Right lobe of liver (tissue), 6 donors: ENCODE measurements at regions not wholly inside any gene's neighbourhood (a gene's known extent, or its start where the extent isn't known, plus 50 kb on each side); places are given as distances from the start of the nearest gene placed in this dataset.

Source experiments
- ATAC-seq, 4 donors: fragments of 200-7000 bp; cut with Tn5 transposase; one replicate each; pipeline ENCODE4 v1.9.1; 2020; ENCODE audit warnings: mild to moderate bottlenecking in 4 of 4, moderate library complexity in 4 of 4
- DNase-seq, 3 donors: peaks; one replicate each; pipeline ENCODE4 v3.0.0-alpha.2; 2020
- H3K27ac ChIP-seq, 3 donors: fragments of 200-600 bp; one replicate each; pipeline ENCODE4 v1.8.0; 2022
- H3K27me3 ChIP-seq, 2 donors: fragments of 200-600 bp; one replicate each; pipeline ENCODE4 v1.8.0; 2022
- H3K36me3 ChIP-seq, 4 donors: fragments of 200-600 bp; sonication (generic) in 1 of 4; one replicate each; pipeline versions ENCODE4 v1.5.1 to v1.8.0; 2017 to 2022; ENCODE audit warnings: control low read depth in 1 of 4
- H3K4me1 ChIP-seq, 4 donors: fragments of 200-600 bp; sonication (generic) in 1 of 4; one replicate each; pipeline versions ENCODE4 v1.5.1 to v1.8.0; 2017 to 2022; ENCODE audit warnings: control low read depth in 1 of 4
- H3K4me3 ChIP-seq, 3 donors: fragments of 200-600 bp; one replicate each; pipeline ENCODE4 v1.8.0; 2022
- H3K9me3 ChIP-seq, 4 donors: fragments of 200-600 bp; sonication (generic) in 1 of 4; one replicate each; pipeline versions ENCODE4 v1.5.1 to v1.8.0; 2017 to 2022; ENCODE audit warnings: control low read depth in 1 of 4
- POLR2A ChIP-seq: fragments of 450-650 bp; IDR thresholded peaks from one replicate; pipeline ENCODE4 v1.6.1; 2017; ENCODE audit warnings: antibody characterized with exemption, mild to moderate bottlenecking
- WGBS: methylation state at CpG from one replicate; pipeline ENCODE4 v1.1.6; 2018; ENCODE audit warnings: low coverage, low lambda C conversion rate; ENCODE audit not compliant: insufficient coverage; ENCODE audit errors: missing lambda C conversion rate; 5-methylcytosine and 5-hydroxymethylcytosine counted together
- intact Hi-C, 2 donors: fragments of 100-400 bp; cut with DNase I; formaldehyde crosslinking; loops; one replicate each; pipeline versions ENCODE4 v1.11.2 to v1.14.1; 2022
- TF ChIP-seq, protein P1 (sequence below), 4 donors: fragments of 200-600 bp in 3 of 4; fragments of 450-650 bp in 1 of 4; IDR thresholded peaks; one replicate each; pipeline versions ENCODE4 v1.5.1 to v1.8.0; 2016 to 2022; ENCODE audit warnings: antibody characterized with exemption in 4 of 4, mild to moderate bottlenecking in 2 of 4
- donor health status: DM: no; HTN: yes; CAD: no.
- donor health status: DM: no; HTN: no; CAD: no.
- donor health status: DM: no; HTN: no; CAD: no.
- donor health status: DM: no; HTN: yes; CAD: no.
- donor health status: DM: no; HTN: yes; CAD: no.

DNA sequence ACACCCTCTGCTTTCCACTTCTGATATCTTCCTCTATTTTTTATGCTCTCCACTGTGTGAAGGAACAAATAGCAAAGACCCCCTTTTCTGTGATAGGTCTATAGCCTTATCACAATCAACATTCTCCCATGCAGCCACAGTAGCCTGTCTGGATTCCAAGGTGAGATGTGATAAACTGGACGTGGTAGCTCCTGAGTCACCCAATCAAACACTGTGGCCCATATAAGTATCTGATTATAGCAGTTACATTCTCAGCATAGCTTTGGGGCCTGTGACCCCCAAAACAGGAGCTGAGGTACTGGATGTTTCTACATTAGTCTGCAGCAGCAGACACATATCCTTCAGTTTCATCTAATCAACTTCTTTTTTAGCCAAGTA is 172.7 kb upstream of the IGFBP7 start:
- no peak for ATAC-seq
- 60% methylated on average over 1 of the region's 1 CpG for WGBS
- H3K4me3 ChIP-seq, result no peak overlapping the region
- H3K36me3 ChIP-seq, result no peaks in the 10 kb centered on the region
- H3K4me1 ChIP-seq, result no peaks in the 10 kb centered on the region
- no peaks in the 10 kb centered on the region for H3K27me3 ChIP-seq
- H3K9me3 ChIP-seq, result no peaks in the 10 kb centered on the region
- intact Hi-C loops, result no loop called here
- no peak for DNase-seq
- TF ChIP-seq POLR2A, result no peak
- TF ChIP-seq, protein P1, sequence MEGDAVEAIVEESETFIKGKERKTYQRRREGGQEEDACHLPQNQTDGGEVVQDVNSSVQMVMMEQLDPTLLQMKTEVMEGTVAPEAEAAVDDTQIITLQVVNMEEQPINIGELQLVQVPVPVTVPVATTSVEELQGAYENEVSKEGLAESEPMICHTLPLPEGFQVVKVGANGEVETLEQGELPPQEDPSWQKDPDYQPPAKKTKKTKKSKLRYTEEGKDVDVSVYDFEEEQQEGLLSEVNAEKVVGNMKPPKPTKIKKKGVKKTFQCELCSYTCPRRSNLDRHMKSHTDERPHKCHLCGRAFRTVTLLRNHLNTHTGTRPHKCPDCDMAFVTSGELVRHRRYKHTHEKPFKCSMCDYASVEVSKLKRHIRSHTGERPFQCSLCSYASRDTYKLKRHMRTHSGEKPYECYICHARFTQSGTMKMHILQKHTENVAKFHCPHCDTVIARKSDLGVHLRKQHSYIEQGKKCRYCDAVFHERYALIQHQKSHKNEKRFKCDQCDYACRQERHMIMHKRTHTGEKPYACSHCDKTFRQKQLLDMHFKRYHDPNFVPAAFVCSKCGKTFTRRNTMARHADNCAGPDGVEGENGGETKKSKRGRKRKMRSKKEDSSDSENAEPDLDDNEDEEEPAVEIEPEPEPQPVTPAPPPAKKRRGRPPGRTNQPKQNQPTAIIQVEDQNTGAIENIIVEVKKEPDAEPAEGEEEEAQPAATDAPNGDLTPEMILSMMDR (IDR thresholded peaks at IDR 0.05), result no peak
- no peak overlapping the region for H3K27ac ChIP-seq

DNA sequence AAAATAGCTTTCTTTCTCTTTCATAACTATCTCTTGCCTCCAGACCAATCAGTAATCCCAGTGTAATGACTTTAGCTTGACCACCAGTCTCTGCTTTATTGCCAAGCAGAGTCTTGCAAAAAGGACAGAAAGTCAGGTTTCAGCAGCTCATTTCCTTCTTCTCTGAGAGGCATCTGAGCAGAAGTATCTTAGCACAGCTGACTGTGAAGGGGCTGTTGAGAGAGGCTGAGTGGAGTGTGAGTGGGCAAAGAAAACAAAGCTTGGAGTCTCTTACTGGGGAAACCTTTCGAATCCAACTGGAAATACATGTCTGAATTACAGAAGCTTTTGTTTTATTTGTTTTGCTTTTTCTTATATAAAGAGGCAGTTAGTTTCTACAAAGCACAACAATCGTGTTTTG is 170.3 kb upstream of the IGFBP7 start:
- Histone ChIP-seq H3K27me3 (no peaks in the 10 kb centered on the region), H3K27ac (no peak overlapping the region), H3K36me3 (no peaks in the 10 kb centered on the region), H3K4me3 (no peak overlapping the region), H3K4me1 (no peaks in the 10 kb centered on the region), H3K9me3 (no peaks in the 10 kb centered on the region)
- 45% methylated on average over 2 of the region's 2 CpGs for WGBS
- DNase-seq (no peak), ATAC-seq (no peak)
- TF ChIP-seq, protein P1 (IDR thresholded peaks at IDR 0.05), result no peak
- no peak for TF ChIP-seq POLR2A
- intact Hi-C loops, result no loop called here

- intact Hi-C loops, result no loop called here
- no peak for TF ChIP-seq POLR2A
- TF ChIP-seq, protein P1 (IDR thresholded peaks at IDR 0.05), result no peak
- no peak overlapping the region for H3K4me3 ChIP-seq
- ATAC-seq (no peak), DNase-seq (no peak)
- H3K4me1 ChIP-seq, result no peaks in the 10 kb centered on the region
- no peaks in the 10 kb centered on the region for H3K36me3 ChIP-seq
- no peak overlapping the region for H3K27ac ChIP-seq
- 40% methylated on average over 6 of the region's 6 CpGs for WGBS
- no peaks in the 10 kb centered on the region for H3K27me3 ChIP-seq
- H3K9me3 ChIP-seq, result no peaks in the 10 kb centered on the region
Measured at GRCh38 chr4:57278780-57279179, 168.6 kb upstream of the IGFBP7 start.

DNA sequence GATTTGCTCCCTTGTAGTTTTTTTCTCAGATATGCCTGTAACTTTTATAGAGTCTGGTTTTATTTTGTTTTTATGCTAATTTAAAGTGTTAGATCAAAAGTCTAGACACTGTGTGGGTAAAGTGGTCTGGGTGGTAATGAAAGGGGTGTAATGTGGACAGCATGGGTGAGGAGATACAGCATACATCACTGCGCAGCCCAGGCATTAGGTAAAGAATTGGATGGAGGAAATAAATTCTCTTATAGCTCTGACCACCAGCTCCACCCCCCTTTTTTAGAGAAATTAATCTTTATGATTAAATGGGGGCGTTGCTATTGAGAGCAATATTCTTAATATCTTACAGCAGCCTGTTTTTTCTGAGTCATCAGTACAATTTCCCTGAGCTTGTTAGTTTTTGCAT is 163.9 kb upstream of the IGFBP7 start:
- H3K27ac ChIP-seq, result no peak overlapping the region
- no peaks in the 10 kb centered on the region for H3K4me1 ChIP-seq
- WGBS, result 22% methylated on average over 2 of the region's 2 CpGs
- no peaks in the 10 kb centered on the region for H3K9me3 ChIP-seq
- H3K36me3 ChIP-seq, result no peaks in the 10 kb centered on the region
- ATAC-seq (no peak), DNase-seq (no peak)
- no peak overlapping the region for H3K4me3 ChIP-seq
- TF ChIP-seq POLR2A, result no peak
- TF ChIP-seq, protein P1 (IDR thresholded peaks at IDR 0.05), result no peak
- no peaks in the 10 kb centered on the region for H3K27me3 ChIP-seq
- intact Hi-C loops, result no loop called here

DNA sequence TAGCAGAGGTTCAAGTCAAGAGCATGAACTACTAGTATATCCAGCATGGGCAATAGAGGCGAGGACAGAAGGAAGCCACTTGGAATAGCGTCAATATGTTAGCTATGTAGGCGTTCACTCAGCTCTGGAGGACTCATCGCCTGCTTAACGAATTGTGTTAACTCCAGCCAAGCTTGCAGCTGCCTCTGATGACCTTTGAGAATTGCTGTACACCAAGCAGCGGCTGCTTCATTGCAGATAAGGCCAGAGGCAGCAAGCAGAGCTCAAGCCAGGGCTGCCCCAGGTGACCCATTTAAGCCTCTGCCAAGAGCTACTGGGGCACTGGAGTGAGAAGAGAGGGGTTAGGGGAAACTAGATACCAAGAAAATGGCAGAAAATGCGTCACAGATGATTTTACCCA is 160.2 kb upstream of the IGFBP7 start:
- WGBS, result 26% methylated on average over 7 of the region's 7 CpGs
- ATAC-seq, result no peak
- Histone ChIP-seq H3K9me3 (no peaks in the 10 kb centered on the region), H3K36me3 (no peaks in the 10 kb centered on the region), H3K4me3 (no peak overlapping the region), H3K27me3 (no peaks in the 10 kb centered on the region), H3K4me1 (no peaks in the 10 kb centered on the region), H3K27ac (no peak overlapping the region)
- intact Hi-C loops, result no loop called here
- no peak for TF ChIP-seq POLR2A
- TF ChIP-seq, protein P1 (IDR thresholded peaks at IDR 0.05), result no peak
- DNase-seq, result no peak
